ENCODE measurements at regions not wholly inside any gene's neighbourhood (a gene's known extent, or its start where the extent isn't known, plus 50 kb on each side); places are given as distances from the start of the nearest gene placed in this dataset.

GRCh38 chr14:54138024-54138353 lies 181.4 kb upstream of the BMP4 start:
- BruUV-seq (replicated peaks) = no TSS peak
- no peak overlapping the region for H3K56ac ChIP-seq (ENCODE audit: extremely low read depth, insufficient read depth, low read length)
- no CpG with 5 or more reads among the region's 1 CpG for WGBS, 2 experiments (ENCODE audit: extremely low coverage in 2 of 2, insufficient read length in 1 of 2)
- H3K27me3 ChIP-seq (ENCODE audit: control insufficient read depth, insufficient read depth, low read length) = peaks cover under 1% of the 10 kb centered on the region; the same call in 1 of the 2 replicates
- H4K20me1 ChIP-seq (ENCODE audit: insufficient read depth, low read length) = no peaks in the 10 kb centered on the region
- H3K9me1 ChIP-seq (ENCODE audit: insufficient read depth, low read length) = no peaks in the 10 kb centered on the region
- H3K27ac ChIP-seq (ENCODE audit: insufficient read depth, low read length) = no peak overlapping the region
- no peak overlapping the region for H2AK9ac ChIP-seq (replicated peaks; ENCODE audit: low read depth, low read length, poor library complexity)
- peak overlapping the region; percentile 16; the same call in 1 of the 2 replicates for H3K4me2 ChIP-seq (ENCODE audit: low read depth, low read length)
- no peaks in the 10 kb centered on the region for H3K36me3 ChIP-seq (ENCODE audit: control insufficient read depth, insufficient read depth, low read length)
- no peaks in the 10 kb centered on the region for H3K9me3 ChIP-seq (ENCODE audit: control insufficient read depth, insufficient read depth, low read length)
- no peak overlapping the region for H3K4me3 ChIP-seq (ENCODE audit: insufficient read depth, low read depth, low read length)
- H2BK20ac ChIP-seq (ENCODE audit: low read depth, low read length) = no peak overlapping the region
- H4K91ac ChIP-seq (ENCODE audit: insufficient read depth, low read depth, low read length) = no peak overlapping the region
- no peak overlapping the region for H3K18ac ChIP-seq (ENCODE audit: low read depth, low read length)
- POLR2A ChIA-PET (ENCODE audit: unreplicated experiment) = no interaction called here
- no peak overlapping the region for H2BK5ac ChIP-seq (ENCODE audit: low read depth, low read length, poor library complexity, severe bottlenecking)
- in situ Hi-C loops (cut with MboI; ENCODE audit: low sequenced_read_pairs) = no loop called here
- ATAC-seq (ENCODE audit: low read depth) (no peak), DNase-seq (no peak)
- no peak overlapping the region for H3K4ac ChIP-seq (ENCODE audit: low read depth, low read length)
- H4K5ac ChIP-seq (ENCODE audit: low read depth, low read length) = no peak overlapping the region
- H2AFZ ChIP-seq (replicated peaks; ENCODE audit: low read length, poor library complexity) = no peak overlapping the region
- no peak overlapping the region for H2BK15ac ChIP-seq (ENCODE audit: low read depth, low read length)
- H2BK120ac ChIP-seq (ENCODE audit: low read depth, low read length) = no peak overlapping the region
- TF ChIP-seq FOS (IDR thresholded peaks at IDR 0.05; ENCODE audit: low read depth, low read length) (no peak), NFE2L2 (IDR thresholded peaks at IDR 0.05; ENCODE audit: low read depth, low read length) (no peak), MXI1 (IDR thresholded peaks at IDR 0.05; ENCODE audit: borderline replicate concordance, low read depth, low read length) (no peak), CHD1 (IDR thresholded peaks at IDR 0.05; ENCODE audit: low read depth, low read length) (no peak), CTCF (conservative IDR thresholded peaks at IDR 0.05; ENCODE audit: low read depth, low read length) (no peak), CEBPB (IDR thresholded peaks at IDR 0.05; ENCODE audit: low read depth, low read length) (no peak), RAD21 (IDR thresholded peaks at IDR 0.05; ENCODE audit: low read length) (no peak), MAFK (IDR thresholded peaks at IDR 0.05; ENCODE audit: low read depth, low read length) (no peak), BHLHE40 (IDR thresholded peaks at IDR 0.05; ENCODE audit: low read depth, low read length) (no peak)
- dilution Hi-C loops (cut with HindIII; ENCODE audit: low sequenced_read_pairs, unreplicated experiment) = no loop called here
- H3K79me1 ChIP-seq (ENCODE audit: low read depth in 1 of 2, low read length in 2 of 2) = no peaks in the 10 kb centered on the region
- no peak overlapping the region for H3K14ac ChIP-seq (replicated peaks; ENCODE audit: low read depth, low read length)
- intact Hi-C loops (cut with micrococcal nuclease) = no loop called here
- H2AK5ac ChIP-seq (ENCODE audit: low read depth, low read length) = no peak overlapping the region
- CTCF ChIA-PET = no interaction called here
- no peak overlapping the region for H3K9ac ChIP-seq (ENCODE audit: low read depth, low read length)
- H4K8ac ChIP-seq (ENCODE audit: low read depth in 2 of 2, low read length in 2 of 2) = no peak overlapping the region
- peaks cover 2% of the 10 kb centered on the region; the same call in 1 of the 2 replicates for H3K4me1 ChIP-seq (ENCODE audit: control insufficient read depth, insufficient read depth, low read length)
- H3K23ac ChIP-seq (ENCODE audit: low read depth, low read length) = no peak overlapping the region
